ENCODE measurements at regions not wholly inside any gene's neighbourhood (a gene's known extent, or its start where the extent isn't known, plus 50 kb on each side); places are given as distances from the start of the nearest gene placed in this dataset.
A peak's percentile ranks its signal among the peaks of the same experiment; 100 is the strongest.

DNA sequence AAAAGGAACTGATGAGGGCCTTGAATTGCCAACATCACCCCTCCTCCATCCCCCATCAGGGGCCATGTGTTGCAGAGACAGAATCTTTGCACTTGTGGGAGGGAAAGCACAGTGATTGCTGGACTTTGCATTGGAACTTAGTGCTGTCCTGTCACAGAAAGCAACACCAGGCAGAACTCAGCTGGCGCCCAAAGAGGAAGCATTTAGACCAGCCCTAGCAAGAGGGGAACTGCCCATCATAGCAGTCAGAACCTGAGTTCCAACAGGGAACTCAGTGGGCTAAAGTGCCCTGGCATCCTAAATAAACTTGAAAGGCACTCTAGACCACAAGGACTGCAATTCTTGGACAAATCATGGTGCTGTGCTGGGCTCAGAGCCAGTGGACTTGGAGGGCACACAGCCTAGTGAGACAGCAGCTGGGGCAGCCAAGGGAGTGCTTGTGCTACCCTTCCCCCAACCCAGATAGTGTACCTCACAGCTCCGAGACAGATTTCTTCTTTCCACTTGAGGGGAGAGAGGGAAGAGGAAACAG is 128.1 kb downstream of the ACTL7B start:
- intact Hi-C loops (cut with DNase I; ENCODE audit: low total_unique reads): no loop called here
- no peak for TF ChIP-seq POLR2AphosphoS5 (IDR thresholded peaks at IDR 0.05)
- TF ChIP-seq, protein P1, sequence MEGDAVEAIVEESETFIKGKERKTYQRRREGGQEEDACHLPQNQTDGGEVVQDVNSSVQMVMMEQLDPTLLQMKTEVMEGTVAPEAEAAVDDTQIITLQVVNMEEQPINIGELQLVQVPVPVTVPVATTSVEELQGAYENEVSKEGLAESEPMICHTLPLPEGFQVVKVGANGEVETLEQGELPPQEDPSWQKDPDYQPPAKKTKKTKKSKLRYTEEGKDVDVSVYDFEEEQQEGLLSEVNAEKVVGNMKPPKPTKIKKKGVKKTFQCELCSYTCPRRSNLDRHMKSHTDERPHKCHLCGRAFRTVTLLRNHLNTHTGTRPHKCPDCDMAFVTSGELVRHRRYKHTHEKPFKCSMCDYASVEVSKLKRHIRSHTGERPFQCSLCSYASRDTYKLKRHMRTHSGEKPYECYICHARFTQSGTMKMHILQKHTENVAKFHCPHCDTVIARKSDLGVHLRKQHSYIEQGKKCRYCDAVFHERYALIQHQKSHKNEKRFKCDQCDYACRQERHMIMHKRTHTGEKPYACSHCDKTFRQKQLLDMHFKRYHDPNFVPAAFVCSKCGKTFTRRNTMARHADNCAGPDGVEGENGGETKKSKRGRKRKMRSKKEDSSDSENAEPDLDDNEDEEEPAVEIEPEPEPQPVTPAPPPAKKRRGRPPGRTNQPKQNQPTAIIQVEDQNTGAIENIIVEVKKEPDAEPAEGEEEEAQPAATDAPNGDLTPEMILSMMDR (IDR thresholded peaks at IDR 0.05): no peak
- TF ChIP-seq EP300 (IDR thresholded peaks at IDR 0.05): no peak
- no peak for TF ChIP-seq POLR2A (IDR thresholded peaks at IDR 0.05)
- H3K9me3 ChIP-seq: peaks cover 0 to 7% (median 3%) of the 10 kb centered on the region in 4 donors
- WGBS, 5 donors: 43 to 63% (median 57%) methylated on average over 2 of the region's 2 CpGs
- no peaks in the 10 kb centered on the region for H3K27me3 ChIP-seq
- no peak overlapping the region for H3K27ac ChIP-seq
- no peak overlapping the region for H3K4me3 ChIP-seq
- no peaks in the 10 kb centered on the region for H3K4me1 ChIP-seq
- DNase-seq: peak in 1 of 2 donors; percentile 35
- no peaks in the 10 kb centered on the region for H3K36me3 ChIP-seq

DNA sequence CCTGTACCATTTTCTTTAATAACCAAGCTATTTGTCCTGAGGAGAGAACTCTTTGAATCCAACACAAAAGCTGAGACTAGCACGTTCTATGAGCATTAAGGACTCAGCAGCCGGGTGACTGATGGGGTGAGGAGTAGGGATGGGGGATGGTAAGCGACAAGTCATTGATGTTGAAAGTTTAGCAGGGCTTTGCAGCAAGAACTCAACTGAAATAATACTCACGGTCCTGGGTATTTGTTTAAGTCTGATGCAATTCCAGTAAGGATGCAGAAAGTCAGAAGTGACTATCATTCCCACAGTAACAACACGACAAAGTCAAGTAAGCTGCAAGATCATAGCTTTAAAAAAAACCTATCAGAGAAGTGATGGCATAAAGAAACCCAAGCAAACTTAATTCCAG is 131.1 kb downstream of the ACTL7B start:
- H3K27me3 ChIP-seq: no peaks in the 10 kb centered on the region
- no peak overlapping the region for H3K27ac ChIP-seq
- H3K4me3 ChIP-seq: no peak overlapping the region
- H3K9me3 ChIP-seq: no peaks in the 10 kb centered on the region
- TF ChIP-seq POLR2AphosphoS5 (IDR thresholded peaks at IDR 0.05) (no peak), EP300 (IDR thresholded peaks at IDR 0.05) (no peak), POLR2A (IDR thresholded peaks at IDR 0.05) (no peak)
- TF ChIP-seq, protein P1 (IDR thresholded peaks at IDR 0.05): no peak
- 56 to 76% (median 71%) methylated on average over 5 of the region's 5 CpGs for WGBS, 5 donors
- H3K4me1 ChIP-seq: no peaks in the 10 kb centered on the region
- H3K36me3 ChIP-seq: no peaks in the 10 kb centered on the region
- intact Hi-C loops (cut with DNase I; ENCODE audit: low total_unique reads): no loop called here
- DNase-seq: no peak

DNA sequence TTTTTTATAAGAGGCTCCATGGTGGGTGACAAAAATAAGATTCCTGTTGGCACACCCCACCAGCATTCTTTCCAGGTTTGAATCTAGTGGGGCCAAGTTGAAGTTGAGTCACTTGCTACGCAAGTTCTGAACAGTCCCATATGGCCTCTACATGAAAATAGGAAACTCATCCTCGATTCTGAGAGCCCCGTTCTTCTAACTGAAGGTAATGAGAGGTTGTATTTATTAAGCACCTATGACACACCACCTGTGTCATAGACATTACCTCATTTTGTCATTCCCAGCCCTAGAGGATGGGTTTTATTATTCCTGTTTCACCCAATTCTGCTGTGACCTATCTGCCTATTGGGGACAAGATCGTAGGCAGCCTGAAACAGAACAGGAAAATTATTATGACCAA is 131.7 kb downstream of the ACTL7B start:
- intact Hi-C loops (cut with DNase I; ENCODE audit: low total_unique reads): no loop called here
- Histone ChIP-seq H3K27me3 (no peaks in the 10 kb centered on the region), H3K36me3 (no peaks in the 10 kb centered on the region), H3K4me1 (no peaks in the 10 kb centered on the region), H3K4me3 (no peak overlapping the region), H3K9me3 (no peaks in the 10 kb centered on the region), H3K27ac (no peak overlapping the region)
- no peak for DNase-seq
- WGBS, 5 donors: 85 to 94% (median 90%) methylated on average over 4 of the region's 4 CpGs
- TF ChIP-seq, protein P1 (IDR thresholded peaks at IDR 0.05): no peak
- TF ChIP-seq POLR2A (IDR thresholded peaks at IDR 0.05): no peak
- TF ChIP-seq EP300 (IDR thresholded peaks at IDR 0.05): no peak
- TF ChIP-seq POLR2AphosphoS5 (IDR thresholded peaks at IDR 0.05): no peak

DNA sequence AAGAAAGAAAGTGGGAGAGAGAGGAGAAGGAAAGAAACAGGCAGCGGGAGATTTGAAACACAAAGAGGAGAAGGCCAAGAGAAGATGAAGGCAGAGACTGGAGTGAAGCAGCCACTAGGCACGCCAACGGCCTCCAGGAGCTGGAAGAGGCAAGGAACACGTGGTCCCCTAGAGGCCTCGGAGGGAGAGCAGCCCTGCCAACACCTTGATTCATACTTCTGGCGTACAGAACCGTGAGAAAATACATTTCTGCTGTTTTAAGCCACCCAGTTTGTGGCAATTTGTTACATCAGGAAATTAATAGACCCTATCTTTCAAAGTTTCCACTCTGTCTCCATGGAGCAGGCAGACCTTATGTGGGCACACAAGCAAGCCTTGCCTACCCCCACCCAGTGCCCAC is 133.4 kb downstream of the ACTL7B start:
- intact Hi-C loops (cut with DNase I; ENCODE audit: low total_unique reads): no loop called here
- WGBS, 5 donors: 77 to 94% (median 80%) methylated on average over 7 of the region's 7 CpGs
- no peak overlapping the region for H3K4me3 ChIP-seq

More for the DNA sequence above, 133.4 kb downstream of the ACTL7B start:
- Histone ChIP-seq H3K4me1 (no peaks in the 10 kb centered on the region), H3K27me3 (no peaks in the 10 kb centered on the region), H3K36me3 (no peaks in the 10 kb centered on the region), H3K27ac (no peak overlapping the region), H3K9me3 (no peaks in the 10 kb centered on the region)
- DNase-seq: no peak
- TF ChIP-seq POLR2AphosphoS5 (IDR thresholded peaks at IDR 0.05) (no peak), EP300 (IDR thresholded peaks at IDR 0.05) (no peak), POLR2A (IDR thresholded peaks at IDR 0.05) (no peak)
- TF ChIP-seq, protein P1 (IDR thresholded peaks at IDR 0.05): no peak
